ENCODE measurements at regions not wholly inside any gene's neighbourhood (a gene's known extent, or its start where the extent isn't known, plus 50 kb on each side); places are given as distances from the start of the nearest gene placed in this dataset.

- no peak for DNase-seq
These were observed 247.9 kb downstream of the NDUFA10 start for GRCh38 chr2:239777219-239777618.

- no peak for DNase-seq
These were observed 248.6 kb downstream of the NDUFA10 start for GRCh38 chr2:239776436-239777005.

GRCh38 chr2:239775623-239776435 is 249.3 kb downstream of the NDUFA10 start:
- peak; percentile 28 for DNase-seq

GRCh38 chr2:239774933-239775622 is 250.1 kb downstream of the NDUFA10 start:
- DNase-seq, result no peak

- DNase-seq, result no peak
These were observed 251.0 kb downstream of the NDUFA10 start for GRCh38 chr2:239774142-239774462.

GRCh38 chr2:239773228-239774141 is 251.7 kb downstream of the NDUFA10 start:
- no peak for DNase-seq

- DNase-seq, result no peak
These were observed 252.4 kb downstream of the NDUFA10 start for GRCh38 chr2:239772721-239773120.

GRCh38 chr2:239770246-239770639 is 254.9 kb downstream of the NDUFA10 start:
- DNase-seq, result no peak

GRCh38 chr2:239769554-239770245 is 255.4 kb downstream of the NDUFA10 start:
- DNase-seq, result no peak

- no peak for DNase-seq
These were observed 256.1 kb downstream of the NDUFA10 start for GRCh38 chr2:239768907-239769553.

- DNase-seq, result no peak
These were observed 256.9 kb downstream of the NDUFA10 start for GRCh38 chr2:239768031-239768790.

- no peak for DNase-seq
These were observed 257.9 kb downstream of the NDUFA10 start for GRCh38 chr2:239767021-239767905.

GRCh38 chr2:239765911-239766310 is 259.2 kb downstream of the NDUFA10 start:
- no peak for DNase-seq

- no peak for DNase-seq
These were observed 259.9 kb downstream of the NDUFA10 start for GRCh38 chr2:239765076-239765845.

GRCh38 chr2:239763433-239764097 is 261.6 kb downstream of the NDUFA10 start:
- no peak for DNase-seq

GRCh38 chr2:239762655-239763269 is 262.4 kb downstream of the NDUFA10 start:
- DNase-seq, result peak; percentile 5

- DNase-seq, result no peak
These were observed 263.0 kb downstream of the NDUFA10 start for GRCh38 chr2:239762106-239762505.

GRCh38 chr2:239760596-239760995 is 264.5 kb downstream of the NDUFA10 start:
- no peak for DNase-seq

Data from dermis blood vessel endothelial cell (primary cell).